ENCODE measurements at regions not wholly inside any gene's neighbourhood (a gene's known extent, or its start where the extent isn't known, plus 50 kb on each side); places are given as distances from the start of the nearest gene placed in this dataset.
"Not testable (repeated sequence)": the region's sequence is repeated elsewhere in the genome, so short reads cannot be mapped to it uniquely, and the experiment has no call there.

- not testable (repeated sequence) for TF ChIP-seq POLR2A (IDR thresholded peaks at IDR 0.05; ENCODE audit: extremely low read depth, insufficient read length); CTCF (IDR thresholded peaks at IDR 0.05; ENCODE audit: low read depth, low read length)
Observed at GRCh38 chr22:22758101-22758807, 113.8 kb downstream of the GGTLC2 start.
